ENCODE measurements at regions not wholly inside any gene's neighbourhood (a gene's known extent, or its start where the extent isn't known, plus 50 kb on each side); places are given as distances from the start of the nearest gene placed in this dataset.

DNA sequence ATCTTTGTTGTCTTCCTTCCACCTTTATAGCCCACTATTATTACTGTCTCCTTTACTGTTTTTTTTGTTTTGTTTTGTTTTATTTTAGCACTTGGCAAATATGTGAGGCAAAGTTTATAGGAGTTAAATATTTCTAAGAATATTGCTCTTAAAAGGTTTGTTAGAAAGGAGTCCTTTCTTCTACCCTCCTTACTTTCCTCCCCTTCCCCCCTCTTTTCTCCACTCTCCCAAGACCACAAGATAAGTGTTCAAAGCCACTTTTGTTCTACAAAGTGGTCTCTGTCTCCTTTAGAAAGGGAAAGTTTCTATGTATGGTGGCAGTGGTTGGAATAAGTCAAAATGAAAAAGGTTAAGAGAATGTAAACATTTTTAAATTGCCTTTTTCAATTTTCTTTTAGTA, 130.7 kb upstream of the TSC22D2 start:
- POLR2A ChIA-PET = no interaction called here
- Histone ChIP-seq H3K4me3 (ENCODE audit: low read depth, low read length) (no peak overlapping the region), H3K27me3 (ENCODE audit: control insufficient read depth, insufficient read depth, low read length) (no peaks in the 10 kb centered on the region), H3K36me3 (ENCODE audit: control insufficient read depth, insufficient read depth, low read length) (no peaks in the 10 kb centered on the region)
- TF ChIP-seq CTCF (IDR thresholded peaks at IDR 0.05; ENCODE audit: insufficient read depth, low read depth, low read length) = no peak
- no peak for DNase-seq (ENCODE audit: low read depth)
- CTCF ChIA-PET = interaction anchor here (0.9 kb wide), 1 partner anchor 17 kb away, joined by 3 read pairs; no protein-coding TSS in a partner anchor

DNA sequence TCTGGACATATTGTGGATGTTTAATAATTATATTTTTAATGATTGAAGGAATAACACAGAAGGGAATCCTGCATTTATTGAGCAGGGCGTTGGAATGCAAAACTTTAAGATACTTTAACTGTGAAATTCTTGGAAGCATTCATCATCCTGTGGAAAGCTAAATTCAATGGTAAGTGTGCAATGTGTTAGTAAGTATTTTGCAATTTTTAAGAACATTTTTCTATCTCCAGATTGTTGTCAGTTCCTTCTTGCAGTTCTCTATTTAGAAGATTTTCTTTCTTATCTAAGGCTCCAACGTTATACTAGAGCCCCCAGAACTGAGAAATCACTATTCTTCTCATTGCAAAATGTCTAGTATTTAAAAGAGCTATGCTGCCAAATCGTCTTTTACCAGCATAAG, 132.2 kb upstream of the TSC22D2 start:
- CTCF ChIA-PET = interaction anchor here (1.0 to 1.5 kb wide), 3 partner anchors 10 to 92 kb away, joined by 3 to 5 read pairs (median 3); no protein-coding TSS in a partner anchor
- DNase-seq (ENCODE audit: low read depth) = no peak
- TF ChIP-seq CTCF (IDR thresholded peaks at IDR 0.05; ENCODE audit: insufficient read depth, low read depth, low read length) = no peak
- Histone ChIP-seq H3K4me3 (ENCODE audit: low read depth, low read length) (no peak overlapping the region), H3K36me3 (ENCODE audit: control insufficient read depth, insufficient read depth, low read length) (no peaks in the 10 kb centered on the region), H3K27me3 (ENCODE audit: control insufficient read depth, insufficient read depth, low read length) (no peaks in the 10 kb centered on the region)
- POLR2A ChIA-PET = interaction anchor here (0.6 kb wide), 1 partner anchor 9 kb away, joined by 3 read pairs; no protein-coding TSS in a partner anchor

GRCh38 chr3:150274372-150274771, 133.7 kb upstream of the TSC22D2 start:
- POLR2A ChIA-PET = no interaction called here

GRCh38 chr3:150273396-150273795, 134.7 kb upstream of the TSC22D2 start:
- CTCF ChIA-PET = no interaction called here

More at GRCh38 chr3:150274372-150274771, 133.7 kb upstream of the TSC22D2 start:
- no peak for DNase-seq (ENCODE audit: low read depth)
- no peaks in the 10 kb centered on the region for H3K36me3 ChIP-seq (ENCODE audit: control insufficient read depth, insufficient read depth, low read length)
- H3K27me3 ChIP-seq (ENCODE audit: control insufficient read depth, insufficient read depth, low read length) = no peaks in the 10 kb centered on the region
- TF ChIP-seq CTCF (IDR thresholded peaks at IDR 0.05; ENCODE audit: insufficient read depth, low read depth, low read length) = no peak
- CTCF ChIA-PET = interaction anchor here (1.3 kb wide), 2 partner anchors 14 to 75 kb away, joined by 3 to 5 read pairs; no protein-coding TSS in a partner anchor
- no peak overlapping the region for H3K4me3 ChIP-seq (ENCODE audit: low read depth, low read length)

GRCh38 chr3:150271591-150271960, 136.5 kb upstream of the TSC22D2 start:
- Histone ChIP-seq H3K4me3 (ENCODE audit: low read depth, low read length) (no peak overlapping the region), H3K36me3 (ENCODE audit: control insufficient read depth, insufficient read depth, low read length) (no peaks in the 10 kb centered on the region), H3K27me3 (ENCODE audit: control insufficient read depth, insufficient read depth, low read length) (no peaks in the 10 kb centered on the region)
- POLR2A ChIA-PET = no interaction called here
- CTCF ChIA-PET = interaction anchor here (0.9 to 1.4 kb wide), 2 partner anchors 14 to 40 kb away, joined by 3 read pairs; no protein-coding TSS in a partner anchor
- DNase-seq (ENCODE audit: low read depth) = no peak
- no peak for TF ChIP-seq CTCF (IDR thresholded peaks at IDR 0.05; ENCODE audit: insufficient read depth, low read depth, low read length)

More at GRCh38 chr3:150273396-150273795, 134.7 kb upstream of the TSC22D2 start:
- no peak for DNase-seq (ENCODE audit: low read depth)
- no peak overlapping the region for H3K4me3 ChIP-seq (ENCODE audit: low read depth, low read length)
- POLR2A ChIA-PET = no interaction called here
- no peaks in the 10 kb centered on the region for H3K36me3 ChIP-seq (ENCODE audit: control insufficient read depth, insufficient read depth, low read length)
- no peaks in the 10 kb centered on the region for H3K27me3 ChIP-seq (ENCODE audit: control insufficient read depth, insufficient read depth, low read length)
- TF ChIP-seq CTCF (IDR thresholded peaks at IDR 0.05; ENCODE audit: insufficient read depth, low read depth, low read length) = no peak
